Gastrocnemius medialis (tissue), 4 donors: ENCODE measurements at regions not wholly inside any gene's neighbourhood (a gene's known extent, or its start where the extent isn't known, plus 50 kb on each side); places are given as distances from the start of the nearest gene placed in this dataset.
A peak's percentile ranks its signal among the peaks of the same experiment; 100 is the strongest.

ENCODE experiments used
- ATAC-seq, 2 donors: fragments of 150-250 bp; one replicate each; pipeline ENCODE4 v1.9.1; 2016
- DNase-seq, 2 donors: peaks; one replicate each; pipeline ENCODE4 v3.0.0-alpha.2; 2019
- H3K27ac ChIP-seq, 4 donors: fragments of 200-600 bp; sonication (generic); 1 replicate in 1 of 4; 2 replicates in 3 of 4; pipeline ENCODE4 v1.5.1; 2016 to 2018; ENCODE audit warnings: mild to moderate bottlenecking in 2 of 4, moderate library complexity in 1 of 4
- H3K27me3 ChIP-seq, 3 donors: fragments of 200-600 bp; sonication (generic) in 2 of 3; 1 replicate in 1 of 3; 2 replicates in 2 of 3; pipeline versions ENCODE4 v1.5.1 to v1.6.0; 2016 to 2019; ENCODE audit warnings: mild to moderate bottlenecking in 1 of 3, moderate library complexity in 1 of 3
- H3K36me3 ChIP-seq, 2 donors: fragments of 200-600 bp; sonication (generic) in 1 of 2; one replicate each; pipeline ENCODE4 v1.5.1; 2017 to 2018
- H3K4me1 ChIP-seq, 2 donors: fragments of 200-600 bp; sonication (generic) in 1 of 2; one replicate each; pipeline ENCODE4 v1.5.1; 2016 to 2017; ENCODE audit warnings: mild to moderate bottlenecking in 2 of 2
- H3K4me3 ChIP-seq, 4 donors: fragments of 200-600 bp; sonication (generic) in 3 of 4; 1 replicate in 1 of 4; 2 replicates in 3 of 4; pipeline ENCODE4 v1.5.1; 2016 to 2019; ENCODE audit warnings: mild to moderate bottlenecking in 2 of 4
- H3K9me3 ChIP-seq, 3 donors: fragments of 200-600 bp; sonication (generic) in 2 of 3; 1 replicate in 1 of 3; 2 replicates in 2 of 3; pipeline ENCODE4 v1.5.1; 2016 to 2019
- CTCF ChIP-seq, 5 experiments: fragments of 450-650 bp in 3 of 5; fragments of 200-600 bp in 2 of 5; sonication (generic) in 2 of 5; IDR thresholded peaks in 4 of 5; conservative IDR thresholded peaks in 1 of 5; 1 replicate in 4 of 5; 2 replicates in 1 of 5; pipeline ENCODE4 v1.5.1; 2016 to 2019; ENCODE audit warnings: antibody characterized with exemption in 5 of 5, mild to moderate bottlenecking in 3 of 5, moderate library complexity in 3 of 5
- POLR2A ChIP-seq, 2 donors: fragments of 450-650 bp; IDR thresholded peaks; one replicate each; pipeline ENCODE4 v1.6.1; 2017; ENCODE audit warnings: antibody characterized with exemption in 2 of 2, mild to moderate bottlenecking in 2 of 2, moderate library complexity in 2 of 2
- in situ Hi-C, 4 donors: fragments of 200-750 bp; cut with MboI; loops; one replicate each; pipeline versions ENCODE4 v1.15.0 to v1.8.0; 2017; ENCODE audit warnings: low sequenced_read_pairs in 4 of 4
- intact Hi-C: fragments of 100-400 bp; cut with DNase I; formaldehyde crosslinking; loops from one replicate; pipeline ENCODE4 v1.15.1; 2023; ENCODE audit warnings: low total_unique reads

- intact Hi-C loops = loop anchor here (1.0 kb wide), 1 partner anchor 155 kb away; no protein-coding TSS in a partner anchor
- Histone ChIP-seq H3K9me3 (no peaks in the 10 kb centered on the region), H3K27ac (no peak overlapping the region), H3K36me3 (no peaks in the 10 kb centered on the region), H3K27me3 (no peaks in the 10 kb centered on the region), H3K4me3 (no peak overlapping the region), H3K4me1 (peaks cover 0 to 8% of the 10 kb centered on the region in 2 donors)
- peak; percentile 64 to 75 for ATAC-seq
- no peak for DNase-seq
- in situ Hi-C loops = loop anchor here in 1 of 4 donors (10.0 kb wide), 1 partner anchor 156 kb away; no protein-coding TSS in a partner anchor
- TF ChIP-seq POLR2A (IDR thresholded peaks at IDR 0.05) (no peak), CTCF (IDR thresholded peaks at IDR 0.05 in 4 of 5, conservative IDR thresholded peaks at IDR 0.05 in 1 of 5) (peak in 4 of 5 experiments; percentile 43 to 65 (median 57))
Observed at GRCh38 chr15:35289024-35289617, 204.0 kb upstream of the NANOGP8 start.

- DNase-seq = no peak
- Histone ChIP-seq H3K4me1 (peaks cover 0 to 8% of the 10 kb centered on the region in 2 donors), H3K27me3 (no peaks in the 10 kb centered on the region), H3K36me3 (no peaks in the 10 kb centered on the region), H3K27ac (no peak overlapping the region), H3K4me3 (no peak overlapping the region), H3K9me3 (no peaks in the 10 kb centered on the region)
- ATAC-seq = no peak
- TF ChIP-seq CTCF (IDR thresholded peaks at IDR 0.05 in 4 of 5, conservative IDR thresholded peaks at IDR 0.05 in 1 of 5) = no peak
- TF ChIP-seq POLR2A (IDR thresholded peaks at IDR 0.05) = no peak
- intact Hi-C loops = no loop called here
- in situ Hi-C loops = loop anchor here in 1 of 4 donors (10.0 kb wide), 1 partner anchor 156 kb away; no protein-coding TSS in a partner anchor
Observed at GRCh38 chr15:35288580-35288979, 203.5 kb upstream of the NANOGP8 start.

GRCh38 chr15:35286721-35287120 lies 201.6 kb upstream of the NANOGP8 start:
- Histone ChIP-seq H3K27ac (no peak overlapping the region), H3K36me3 (no peaks in the 10 kb centered on the region), H3K9me3 (no peaks in the 10 kb centered on the region), H3K27me3 (no peaks in the 10 kb centered on the region), H3K4me3 (no peak overlapping the region), H3K4me1 (peaks cover 0 to 8% of the 10 kb centered on the region in 2 donors)
- intact Hi-C loops (no loop called here), in situ Hi-C loops (loop anchor here in 1 of 4 donors (10.0 kb wide), 1 partner anchor 158 kb away; no protein-coding TSS in a partner anchor)
- DNase-seq = no peak
- no peak for ATAC-seq
- TF ChIP-seq POLR2A (IDR thresholded peaks at IDR 0.05) (no peak), CTCF (IDR thresholded peaks at IDR 0.05 in 4 of 5, conservative IDR thresholded peaks at IDR 0.05 in 1 of 5) (no peak)

GRCh38 chr15:35282965-35283496 lies 197.9 kb upstream of the NANOGP8 start:
- Histone ChIP-seq H3K27ac (no peak overlapping the region), H3K27me3 (no peaks in the 10 kb centered on the region), H3K36me3 (no peaks in the 10 kb centered on the region), H3K9me3 (no peaks in the 10 kb centered on the region), H3K4me3 (no peak overlapping the region), H3K4me1 (peaks cover 0 to 4% of the 10 kb centered on the region in 2 donors)
- intact Hi-C loops = no loop called here
- TF ChIP-seq CTCF (IDR thresholded peaks at IDR 0.05 in 4 of 5, conservative IDR thresholded peaks at IDR 0.05 in 1 of 5) = no peak
- no peak for TF ChIP-seq POLR2A (IDR thresholded peaks at IDR 0.05)
- ATAC-seq (no peak), DNase-seq (no peak)
- in situ Hi-C loops = loop anchor here in 1 of 4 donors (10.0 kb wide), 1 partner anchor 162 kb away; no protein-coding TSS in a partner anchor
